ENCODE measurements at regions not wholly inside any gene's neighbourhood (a gene's known extent, or its start where the extent isn't known, plus 50 kb on each side); places are given as distances from the start of the nearest gene placed in this dataset.

GRCh38 chr15:81765816-81766215, 280.0 kb downstream of the MEX3B start:
- TF ChIP-seq CTCF (IDR thresholded peaks at IDR 0.05; ENCODE audit: low read length) (no peak), EZH2 (optimal IDR thresholded peaks at IDR 0.05; ENCODE audit: low read depth, low read length) (no peak)

Data from MM.1S (cell line).